GM20000 (cell line): ENCODE measurements at regions not wholly inside any gene's neighbourhood (a gene's known extent, or its start where the extent isn't known, plus 50 kb on each side); places are given as distances from the start of the nearest gene placed in this dataset.
"Not testable (repeated sequence)": the region's sequence is repeated elsewhere in the genome, so short reads cannot be mapped to it uniquely, and the experiment has no call there.

Experiments used
- DNase-seq: peaks from one replicate; pipeline ENCODE4 v3.0.0; 2012; ENCODE audit warnings: low spot score
- TF ChIP-seq, protein P1 (sequence below): IDR thresholded peaks from 2 replicates; pipeline ENCODE4 v1.5.1; 2012; ENCODE audit warnings: mild to moderate bottlenecking, control low read depth; ENCODE audit errors: extremely low read depth, missing control alignments

DNA sequence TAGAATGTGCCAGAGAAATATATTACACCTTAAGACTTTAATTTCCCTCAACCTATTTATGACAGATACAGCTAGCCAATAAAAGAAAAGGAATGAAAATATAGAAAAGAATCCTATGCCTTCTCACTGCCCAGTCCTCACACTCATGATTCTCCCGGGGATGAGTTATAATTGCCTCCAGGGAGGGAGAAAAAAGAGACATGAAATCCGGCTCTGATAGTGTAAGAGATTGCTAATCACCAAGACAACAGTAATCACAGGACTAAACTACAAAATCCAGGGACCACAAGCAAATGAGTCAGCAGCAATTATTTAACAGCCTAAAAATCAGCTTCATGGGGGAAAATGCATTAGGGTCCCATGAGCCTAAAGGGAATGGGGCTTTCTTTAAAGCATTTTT lies 95.9 kb upstream of the DUSP21 start:
- TF ChIP-seq, protein P1, sequence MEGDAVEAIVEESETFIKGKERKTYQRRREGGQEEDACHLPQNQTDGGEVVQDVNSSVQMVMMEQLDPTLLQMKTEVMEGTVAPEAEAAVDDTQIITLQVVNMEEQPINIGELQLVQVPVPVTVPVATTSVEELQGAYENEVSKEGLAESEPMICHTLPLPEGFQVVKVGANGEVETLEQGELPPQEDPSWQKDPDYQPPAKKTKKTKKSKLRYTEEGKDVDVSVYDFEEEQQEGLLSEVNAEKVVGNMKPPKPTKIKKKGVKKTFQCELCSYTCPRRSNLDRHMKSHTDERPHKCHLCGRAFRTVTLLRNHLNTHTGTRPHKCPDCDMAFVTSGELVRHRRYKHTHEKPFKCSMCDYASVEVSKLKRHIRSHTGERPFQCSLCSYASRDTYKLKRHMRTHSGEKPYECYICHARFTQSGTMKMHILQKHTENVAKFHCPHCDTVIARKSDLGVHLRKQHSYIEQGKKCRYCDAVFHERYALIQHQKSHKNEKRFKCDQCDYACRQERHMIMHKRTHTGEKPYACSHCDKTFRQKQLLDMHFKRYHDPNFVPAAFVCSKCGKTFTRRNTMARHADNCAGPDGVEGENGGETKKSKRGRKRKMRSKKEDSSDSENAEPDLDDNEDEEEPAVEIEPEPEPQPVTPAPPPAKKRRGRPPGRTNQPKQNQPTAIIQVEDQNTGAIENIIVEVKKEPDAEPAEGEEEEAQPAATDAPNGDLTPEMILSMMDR: no peak
- no peak for DNase-seq

DNA sequence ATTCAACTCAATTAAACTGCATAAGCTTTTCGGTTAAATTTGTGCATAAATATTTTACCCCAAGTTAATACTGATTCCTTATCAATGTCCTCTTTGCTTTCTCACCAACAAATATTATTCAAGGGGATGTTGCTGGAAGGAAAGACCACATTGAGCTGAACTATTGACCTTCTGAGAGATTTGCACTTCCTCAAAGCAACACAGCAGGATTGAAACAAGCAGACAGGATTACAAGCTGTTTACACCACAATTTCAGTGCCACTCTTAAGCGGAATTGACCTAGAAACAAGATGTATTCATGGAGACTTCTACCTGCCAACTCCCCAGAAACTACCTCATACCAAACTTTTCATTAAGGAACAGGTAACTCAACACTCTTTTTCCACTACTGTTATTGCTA lies 96.5 kb upstream of the DUSP21 start:
- DNase-seq: no peak
- TF ChIP-seq, protein P1: no peak

DNA sequence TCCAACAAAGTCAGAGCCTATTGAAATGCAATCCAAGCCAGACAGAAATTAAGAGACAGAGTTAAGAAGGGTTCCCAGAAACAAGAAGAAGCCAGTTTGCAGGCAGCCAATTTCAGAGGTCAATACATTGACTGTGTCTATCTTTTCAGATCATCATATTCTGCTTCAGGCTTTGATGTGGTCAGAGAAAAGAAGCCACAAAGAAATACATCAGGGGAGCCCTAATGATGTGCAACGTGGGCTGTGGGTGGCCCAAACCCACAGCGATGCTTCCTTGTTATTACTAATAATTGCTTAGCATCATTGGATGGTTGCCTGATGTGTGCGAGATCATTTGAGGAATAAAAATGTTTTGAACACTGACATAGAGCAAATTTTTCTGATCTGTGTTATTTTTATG lies 99.0 kb upstream of the DUSP21 start:
- DNase-seq: no peak
- TF ChIP-seq, protein P1: no peak

DNA sequence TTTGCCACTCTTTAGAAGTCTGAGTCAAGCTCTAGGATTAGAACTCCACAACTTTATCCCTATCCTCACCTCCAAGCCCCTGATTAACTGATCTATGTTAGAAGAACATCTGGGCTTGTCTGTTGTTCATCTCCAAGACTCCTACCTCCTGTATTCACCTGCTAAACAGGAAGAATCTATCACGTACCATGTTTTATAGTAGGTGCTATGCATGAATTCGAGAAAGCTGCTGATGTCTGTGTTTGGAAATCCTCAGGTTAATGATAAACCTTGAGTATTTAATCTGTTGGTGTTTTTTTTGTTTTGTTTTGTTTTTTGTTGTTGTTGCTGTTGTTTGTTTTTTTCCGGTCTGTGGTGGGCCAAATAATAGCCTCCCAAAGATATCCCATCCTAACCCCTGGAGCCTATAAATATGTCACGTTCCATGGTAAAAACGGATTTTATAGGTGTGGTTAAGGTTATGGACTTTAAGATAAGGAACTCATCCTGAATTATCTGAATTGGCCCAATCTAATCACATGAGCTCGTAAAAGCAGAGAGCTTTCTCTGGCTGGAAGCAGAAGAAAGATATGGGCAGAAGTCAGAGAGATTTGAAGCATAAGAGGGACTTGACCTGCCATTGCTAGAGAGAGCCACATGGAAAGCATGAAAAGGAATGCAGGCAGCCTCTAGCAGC lies 101.2 kb upstream of the DUSP21 start:
- TF ChIP-seq, protein P1: no peak
- no peak for DNase-seq

DNA sequence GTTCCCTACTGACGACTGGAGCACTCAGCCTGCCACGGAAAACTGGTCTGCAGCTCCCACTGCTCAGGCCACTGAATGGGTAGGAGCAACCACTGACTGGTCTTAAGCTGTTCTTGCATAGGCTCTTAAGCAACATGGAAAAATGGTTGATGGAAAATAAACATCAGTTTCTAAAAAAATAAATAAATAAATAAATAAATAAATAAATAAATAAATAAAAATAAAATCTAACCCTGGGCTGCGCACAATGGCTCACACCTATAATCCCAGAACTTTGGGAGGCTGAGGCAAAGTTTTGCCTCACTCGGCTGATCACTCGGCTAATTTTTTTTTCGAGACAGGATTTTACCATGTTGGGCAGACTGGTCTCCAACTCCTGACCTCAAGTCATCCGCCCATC lies 102.0 kb upstream of the DUSP21 start:
- DNase-seq: not testable (repeated sequence)

DNA sequence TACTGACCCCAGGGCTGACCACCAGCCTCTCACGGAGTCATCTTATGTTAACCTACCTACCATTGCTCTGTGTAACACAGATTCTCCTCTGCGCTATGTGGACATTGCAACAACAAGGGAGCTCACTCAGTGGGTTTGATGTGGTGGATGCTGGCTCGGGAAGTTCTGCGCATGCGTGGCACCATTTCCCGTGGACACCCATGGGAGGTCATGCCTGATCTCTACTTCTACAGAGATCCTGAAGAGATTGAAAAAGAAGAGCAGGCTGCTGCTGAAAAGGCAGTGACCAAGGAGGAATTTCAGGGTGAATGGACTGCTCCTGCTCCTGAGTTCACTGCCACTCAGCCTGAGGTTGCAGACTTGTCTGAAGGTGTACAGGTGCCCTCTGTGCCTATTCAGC lies 102.4 kb upstream of the DUSP21 start:
- not testable (repeated sequence) for DNase-seq

DNA sequence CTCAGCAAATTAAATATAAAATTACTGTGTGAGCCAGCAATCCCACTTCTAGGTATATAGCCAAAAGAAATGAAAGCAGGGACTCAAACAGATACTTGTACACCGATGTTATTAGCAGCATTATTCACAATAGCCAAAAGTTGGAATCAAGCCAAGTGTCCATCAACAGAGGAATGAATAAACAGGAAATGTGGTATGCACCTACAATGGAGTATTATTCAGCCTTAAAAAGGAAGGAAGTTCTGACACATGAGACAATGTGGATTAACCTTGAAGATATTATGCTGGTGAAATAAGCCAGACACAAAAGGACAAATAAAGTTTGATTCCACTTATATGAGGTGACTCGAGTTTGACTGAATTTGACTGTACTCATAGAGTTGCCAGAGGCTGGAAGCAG lies 108.3 kb upstream of the DUSP21 start:
- DNase-seq: no peak
- TF ChIP-seq, protein P1: no peak

DNA sequence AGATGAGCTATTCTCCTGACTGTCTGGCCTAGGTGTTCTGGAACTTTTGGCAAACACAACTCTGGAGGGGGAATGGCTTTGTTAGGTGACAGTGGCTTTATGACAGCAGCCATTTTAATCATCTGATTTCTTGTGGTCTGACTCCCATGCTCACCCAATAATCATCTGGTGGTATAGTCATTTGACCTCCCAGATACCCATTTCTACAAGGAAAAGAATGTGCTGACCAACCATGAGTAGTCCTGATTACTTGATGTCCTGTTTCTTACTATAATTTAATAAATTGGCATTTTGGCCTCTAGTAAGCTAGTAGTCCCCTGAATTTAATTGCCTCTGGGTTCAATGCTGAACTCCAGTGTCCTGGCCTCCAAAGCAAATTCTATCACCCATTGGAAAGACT lies 109.9 kb upstream of the DUSP21 start:
- DNase-seq: no peak

More for the DNA sequence above, 109.9 kb upstream of the DUSP21 start:
- TF ChIP-seq, protein P1: no peak
